ENCODE measurements at regions not wholly inside any gene's neighbourhood (a gene's known extent, or its start where the extent isn't known, plus 50 kb on each side); places are given as distances from the start of the nearest gene placed in this dataset.

DNA sequence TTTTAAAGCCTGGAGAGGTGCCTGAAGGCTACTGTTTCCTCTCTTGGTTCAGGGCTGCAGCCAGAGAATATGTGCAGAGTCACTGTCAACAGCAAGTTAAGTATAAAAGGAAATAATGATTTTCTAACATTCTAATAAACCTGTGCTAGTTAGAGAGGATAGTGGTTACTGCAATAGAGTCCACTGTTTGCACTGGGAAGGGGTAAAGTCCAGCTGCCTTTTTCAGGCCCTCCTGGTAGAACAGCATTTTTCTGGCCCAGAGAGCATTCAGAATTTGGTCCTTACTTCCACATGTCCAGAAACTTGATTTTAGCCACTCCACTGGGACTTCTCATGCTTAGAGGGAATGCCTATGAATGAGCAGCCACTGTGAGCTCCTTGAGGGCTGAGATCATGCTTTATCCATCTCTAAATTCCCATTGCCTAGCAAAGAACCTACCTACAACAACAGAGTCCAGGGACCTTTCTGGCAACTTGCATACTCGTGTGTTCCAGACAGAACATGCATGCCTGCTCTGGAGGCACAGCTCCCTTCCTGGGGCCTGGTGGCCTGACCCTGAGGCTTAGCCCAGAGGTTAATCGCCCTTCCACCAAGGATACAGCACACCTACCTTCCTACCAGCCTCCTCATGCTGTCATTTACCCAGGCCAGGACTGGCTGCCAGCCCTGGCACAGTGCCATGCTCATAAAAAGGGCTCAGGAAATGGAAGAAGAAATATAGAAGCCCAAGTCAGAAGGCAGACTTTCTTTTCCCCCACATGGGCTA lies 50.3 kb upstream of the ATP13A3 start (continued):
- TF ChIP-seq HNRNPK (IDR thresholded peaks at IDR 0.05; ENCODE audit: low read depth, low read length, poor library complexity, severe bottlenecking): no peak
- no peak for TF ChIP-seq SIX1 (CRISPR knock-in tag; IDR thresholded peaks at IDR 0.05; ENCODE audit: borderline replicate concordance)
- TF ChIP-seq ZNF670 (CRISPR knock-in tag; IDR thresholded peaks at IDR 0.05; ENCODE audit: borderline replicate concordance): 0 out of 2 replicates have a peak, but pooled peaks have one; percentile 71
- no peak for TF ChIP-seq ZNF724P (CRISPR knock-in tag; IDR thresholded peaks at IDR 0.05; ENCODE audit: borderline replicate concordance)
- no peak for TF ChIP-seq ZNF275 (CRISPR knock-in tag; IDR thresholded peaks at IDR 0.05; ENCODE audit: borderline replicate concordance)
- TF ChIP-seq, protein P1, sequence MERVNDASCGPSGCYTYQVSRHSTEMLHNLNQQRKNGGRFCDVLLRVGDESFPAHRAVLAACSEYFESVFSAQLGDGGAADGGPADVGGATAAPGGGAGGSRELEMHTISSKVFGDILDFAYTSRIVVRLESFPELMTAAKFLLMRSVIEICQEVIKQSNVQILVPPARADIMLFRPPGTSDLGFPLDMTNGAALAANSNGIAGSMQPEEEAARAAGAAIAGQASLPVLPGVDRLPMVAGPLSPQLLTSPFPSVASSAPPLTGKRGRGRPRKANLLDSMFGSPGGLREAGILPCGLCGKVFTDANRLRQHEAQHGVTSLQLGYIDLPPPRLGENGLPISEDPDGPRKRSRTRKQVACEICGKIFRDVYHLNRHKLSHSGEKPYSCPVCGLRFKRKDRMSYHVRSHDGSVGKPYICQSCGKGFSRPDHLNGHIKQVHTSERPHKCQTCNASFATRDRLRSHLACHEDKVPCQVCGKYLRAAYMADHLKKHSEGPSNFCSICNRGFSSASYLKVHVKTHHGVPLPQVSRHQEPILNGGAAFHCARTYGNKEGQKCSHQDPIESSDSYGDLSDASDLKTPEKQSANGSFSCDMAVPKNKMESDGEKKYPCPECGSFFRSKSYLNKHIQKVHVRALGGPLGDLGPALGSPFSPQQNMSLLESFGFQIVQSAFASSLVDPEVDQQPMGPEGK (CRISPR knock-in tag; IDR thresholded peaks at IDR 0.05): no peak
- no peak for TF ChIP-seq ZC3H13 (CRISPR knock-in tag; IDR thresholded peaks at IDR 0.05)
- no peak for TF ChIP-seq KDM1A (CRISPR knock-in tag; IDR thresholded peaks at IDR 0.05)
- TF ChIP-seq KDM6A (CRISPR knock-in tag; IDR thresholded peaks at IDR 0.05; ENCODE audit: low read depth): peak; percentile 76
- TF ChIP-seq SNAPC4 (CRISPR knock-in tag; IDR thresholded peaks at IDR 0.05): no peak
- no peak for TF ChIP-seq SMAD1 (CRISPR knock-in tag; IDR thresholded peaks at IDR 0.05; ENCODE audit: borderline replicate concordance, low read depth)
- TF ChIP-seq RARA (CRISPR knock-in tag; IDR thresholded peaks at IDR 0.05): no peak
- TF ChIP-seq ZBTB20 (CRISPR knock-in tag; IDR thresholded peaks at IDR 0.05; ENCODE audit: borderline replicate concordance, low read depth): no peak
- TF ChIP-seq MAFK (conservative IDR thresholded peaks at IDR 0.05 in 1 of 2, IDR thresholded peaks at IDR 0.05 in 1 of 2; ENCODE audit: low read length in 2 of 2): 0 out of 4 replicates have a peak, but pooled peaks of 1 of the 2 experiments have one; percentile 14
- TF ChIP-seq, protein P2, sequence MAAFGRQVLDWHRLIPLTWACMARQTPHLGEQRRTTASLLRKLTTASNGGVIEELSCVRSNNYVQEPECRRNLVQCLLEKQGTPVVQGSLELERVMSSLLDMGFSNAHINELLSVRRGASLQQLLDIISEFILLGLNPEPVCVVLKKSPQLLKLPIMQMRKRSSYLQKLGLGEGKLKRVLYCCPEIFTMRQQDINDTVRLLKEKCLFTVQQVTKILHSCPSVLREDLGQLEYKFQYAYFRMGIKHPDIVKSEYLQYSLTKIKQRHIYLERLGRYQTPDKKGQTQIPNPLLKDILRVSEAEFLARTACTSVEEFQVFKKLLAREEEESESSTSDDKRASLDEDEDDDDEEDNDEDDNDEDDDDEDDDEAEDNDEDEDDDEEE (CRISPR knock-in tag; IDR thresholded peaks at IDR 0.05): no peak
- 0 out of 2 replicates have a peak, but pooled peaks have one; percentile 16 for TF ChIP-seq REPIN1 (CRISPR knock-in tag; IDR thresholded peaks at IDR 0.05; ENCODE audit: borderline replicate concordance, low read depth)
- TF ChIP-seq HCFC1 (IDR thresholded peaks at IDR 0.05; ENCODE audit: low read depth, low read length): no peak
- TF ChIP-seq HNRNPH1 (optimal IDR thresholded peaks at IDR 0.05; ENCODE audit: low read depth, low read length): no peak
- TF ChIP-seq SIN3A (IDR thresholded peaks at IDR 0.05; ENCODE audit: borderline replicate concordance, low read depth, low read length): no peak
- TF ChIP-seq ZNF17 (CRISPR knock-in tag; IDR thresholded peaks at IDR 0.05): no peak
- TF ChIP-seq ELF1 (CRISPR knock-in tag; IDR thresholded peaks at IDR 0.05): peak; percentile 10; the same call in 1 of the 2 replicates
